Esophagus muscularis mucosa (tissue), 4 donors: ENCODE measurements at regions not wholly inside any gene's neighbourhood (a gene's known extent, or its start where the extent isn't known, plus 50 kb on each side); places are given as distances from the start of the nearest gene placed in this dataset.

Experiments used
- CTCF ChIP-seq, 3 experiments: fragments of 200-600 bp in 2 of 3; fragments of 450-650 bp in 1 of 3; sonication (generic) in 2 of 3; IDR thresholded peaks; one replicate each; pipeline ENCODE4 v1.5.1; 2017 to 2019; ENCODE audit warnings: antibody characterized with exemption in 3 of 3, mild to moderate bottlenecking in 2 of 3, moderate library complexity in 1 of 3
- EP300 ChIP-seq: sonication (generic); formaldehyde crosslinking; IDR thresholded peaks from one replicate; pipeline ENCODE4 v1.6.1; 2017; ENCODE audit warnings: antibody characterized with exemption
- POLR2A ChIP-seq: fragments of 450-650 bp; IDR thresholded peaks from one replicate; pipeline ENCODE4 v1.6.1; 2017; ENCODE audit warnings: antibody characterized with exemption, moderate library complexity, mild to moderate bottlenecking, low read depth
- POLR2AphosphoS5 ChIP-seq, 2 donors: sonication (generic); formaldehyde crosslinking; IDR thresholded peaks; one replicate each; pipeline ENCODE4 v1.6.1; 2017; ENCODE audit warnings: antibody characterized with exemption in 2 of 2

DNA sequence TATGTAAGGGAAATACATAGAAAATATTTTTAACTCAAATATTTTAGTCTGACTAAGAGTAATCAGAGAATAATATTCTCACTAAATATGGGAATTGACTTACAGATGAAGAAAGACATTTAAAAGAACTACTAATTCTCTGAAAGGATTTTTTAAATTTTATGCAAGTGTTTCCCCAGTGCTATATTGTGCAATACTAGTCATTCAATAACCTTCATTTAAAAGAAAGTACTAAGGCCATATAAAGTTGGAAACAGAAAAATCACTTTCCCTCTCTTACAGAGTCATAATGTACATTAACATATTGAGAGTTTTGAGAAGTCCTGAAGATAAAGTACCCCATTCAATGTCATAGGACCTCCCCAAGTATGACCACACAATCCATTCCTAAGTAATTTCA, 584.6 kb upstream of the ACVR2A start:
- TF ChIP-seq CTCF (IDR thresholded peaks at IDR 0.05) (no peak), POLR2A (no peak), POLR2AphosphoS5 (IDR thresholded peaks at IDR 0.05) (no peak), EP300 (no peak)
